Right lobe of liver (tissue), 6 donors: ENCODE measurements at regions not wholly inside any gene's neighbourhood (a gene's known extent, or its start where the extent isn't known, plus 50 kb on each side); places are given as distances from the start of the nearest gene placed in this dataset.

Source experiments
- ATAC-seq, 4 donors: fragments of 200-7000 bp; cut with Tn5 transposase; one replicate each; pipeline ENCODE4 v1.9.1; 2020; ENCODE audit warnings: mild to moderate bottlenecking in 4 of 4, moderate library complexity in 4 of 4
- DNase-seq, 3 donors: peaks; one replicate each; pipeline ENCODE4 v3.0.0-alpha.2; 2020
- H3K27ac ChIP-seq, 3 donors: fragments of 200-600 bp; one replicate each; pipeline ENCODE4 v1.8.0; 2022
- H3K27me3 ChIP-seq, 2 donors: fragments of 200-600 bp; one replicate each; pipeline ENCODE4 v1.8.0; 2022
- H3K36me3 ChIP-seq, 4 donors: fragments of 200-600 bp; sonication (generic) in 1 of 4; one replicate each; pipeline versions ENCODE4 v1.5.1 to v1.8.0; 2017 to 2022; ENCODE audit warnings: control low read depth in 1 of 4
- H3K4me1 ChIP-seq, 4 donors: fragments of 200-600 bp; sonication (generic) in 1 of 4; one replicate each; pipeline versions ENCODE4 v1.5.1 to v1.8.0; 2017 to 2022; ENCODE audit warnings: control low read depth in 1 of 4
- H3K4me3 ChIP-seq, 3 donors: fragments of 200-600 bp; one replicate each; pipeline ENCODE4 v1.8.0; 2022
- H3K9me3 ChIP-seq, 4 donors: fragments of 200-600 bp; sonication (generic) in 1 of 4; one replicate each; pipeline versions ENCODE4 v1.5.1 to v1.8.0; 2017 to 2022; ENCODE audit warnings: control low read depth in 1 of 4
- POLR2A ChIP-seq: fragments of 450-650 bp; IDR thresholded peaks from one replicate; pipeline ENCODE4 v1.6.1; 2017; ENCODE audit warnings: antibody characterized with exemption, mild to moderate bottlenecking
- WGBS: methylation state at CpG from one replicate; pipeline ENCODE4 v1.1.6; 2018; ENCODE audit warnings: low coverage, low lambda C conversion rate; ENCODE audit not compliant: insufficient coverage; ENCODE audit errors: missing lambda C conversion rate; 5-methylcytosine and 5-hydroxymethylcytosine counted together
- intact Hi-C, 2 donors: fragments of 100-400 bp; cut with DNase I; formaldehyde crosslinking; loops; one replicate each; pipeline versions ENCODE4 v1.11.2 to v1.14.1; 2022
- TF ChIP-seq, protein P1 (sequence below), 4 donors: fragments of 200-600 bp in 3 of 4; fragments of 450-650 bp in 1 of 4; IDR thresholded peaks; one replicate each; pipeline versions ENCODE4 v1.5.1 to v1.8.0; 2016 to 2022; ENCODE audit warnings: antibody characterized with exemption in 4 of 4, mild to moderate bottlenecking in 2 of 4
- donor health status: DM: no; HTN: yes; CAD: no.
- donor health status: DM: no; HTN: no; CAD: no.
- donor health status: DM: no; HTN: no; CAD: no.
- donor health status: DM: no; HTN: yes; CAD: no.
- donor health status: DM: no; HTN: yes; CAD: no.

DNA sequence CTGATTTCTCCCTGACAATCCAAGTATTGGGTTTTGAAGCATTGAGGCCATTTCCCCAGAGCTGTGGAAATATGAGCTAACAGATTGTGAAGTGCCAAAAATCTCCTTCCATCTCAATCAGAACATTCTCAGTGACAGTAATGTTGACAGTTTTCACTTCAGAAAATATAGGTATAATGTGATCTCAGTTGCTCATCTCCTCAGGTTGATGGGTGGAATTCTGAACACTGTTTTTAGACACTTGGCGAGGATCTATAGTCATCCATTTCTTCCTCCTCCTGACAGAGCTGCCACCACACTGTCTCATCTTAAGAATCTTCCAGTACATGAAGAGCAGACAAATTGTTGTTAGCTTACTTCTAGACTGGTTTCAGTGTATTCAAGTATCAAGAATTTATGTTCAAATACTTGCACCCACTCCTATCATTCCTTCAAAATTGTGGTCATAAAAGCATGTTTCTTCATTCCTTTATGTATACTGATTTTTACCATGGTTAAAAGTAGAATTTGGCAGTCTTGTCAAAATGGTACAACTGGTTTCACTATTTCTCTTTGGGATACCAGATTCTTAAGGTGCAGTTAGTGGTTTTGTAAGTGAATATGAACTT is 199.7 kb upstream of the TLE4 start:
- Histone ChIP-seq H3K4me1 (no peaks in the 10 kb centered on the region), H3K4me3 (no peak overlapping the region), H3K9me3 (no peaks in the 10 kb centered on the region), H3K27me3 (no peaks in the 10 kb centered on the region), H3K27ac (no peak overlapping the region), H3K36me3 (no peaks in the 10 kb centered on the region)
- ATAC-seq, result no peak
- TF ChIP-seq POLR2A, result no peak
- TF ChIP-seq, protein P1, sequence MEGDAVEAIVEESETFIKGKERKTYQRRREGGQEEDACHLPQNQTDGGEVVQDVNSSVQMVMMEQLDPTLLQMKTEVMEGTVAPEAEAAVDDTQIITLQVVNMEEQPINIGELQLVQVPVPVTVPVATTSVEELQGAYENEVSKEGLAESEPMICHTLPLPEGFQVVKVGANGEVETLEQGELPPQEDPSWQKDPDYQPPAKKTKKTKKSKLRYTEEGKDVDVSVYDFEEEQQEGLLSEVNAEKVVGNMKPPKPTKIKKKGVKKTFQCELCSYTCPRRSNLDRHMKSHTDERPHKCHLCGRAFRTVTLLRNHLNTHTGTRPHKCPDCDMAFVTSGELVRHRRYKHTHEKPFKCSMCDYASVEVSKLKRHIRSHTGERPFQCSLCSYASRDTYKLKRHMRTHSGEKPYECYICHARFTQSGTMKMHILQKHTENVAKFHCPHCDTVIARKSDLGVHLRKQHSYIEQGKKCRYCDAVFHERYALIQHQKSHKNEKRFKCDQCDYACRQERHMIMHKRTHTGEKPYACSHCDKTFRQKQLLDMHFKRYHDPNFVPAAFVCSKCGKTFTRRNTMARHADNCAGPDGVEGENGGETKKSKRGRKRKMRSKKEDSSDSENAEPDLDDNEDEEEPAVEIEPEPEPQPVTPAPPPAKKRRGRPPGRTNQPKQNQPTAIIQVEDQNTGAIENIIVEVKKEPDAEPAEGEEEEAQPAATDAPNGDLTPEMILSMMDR (IDR thresholded peaks at IDR 0.05), result no peak
- WGBS, result 30% methylated on average over 1 of the region's 1 CpG
- no peak for DNase-seq
- intact Hi-C loops, result no loop called here

DNA sequence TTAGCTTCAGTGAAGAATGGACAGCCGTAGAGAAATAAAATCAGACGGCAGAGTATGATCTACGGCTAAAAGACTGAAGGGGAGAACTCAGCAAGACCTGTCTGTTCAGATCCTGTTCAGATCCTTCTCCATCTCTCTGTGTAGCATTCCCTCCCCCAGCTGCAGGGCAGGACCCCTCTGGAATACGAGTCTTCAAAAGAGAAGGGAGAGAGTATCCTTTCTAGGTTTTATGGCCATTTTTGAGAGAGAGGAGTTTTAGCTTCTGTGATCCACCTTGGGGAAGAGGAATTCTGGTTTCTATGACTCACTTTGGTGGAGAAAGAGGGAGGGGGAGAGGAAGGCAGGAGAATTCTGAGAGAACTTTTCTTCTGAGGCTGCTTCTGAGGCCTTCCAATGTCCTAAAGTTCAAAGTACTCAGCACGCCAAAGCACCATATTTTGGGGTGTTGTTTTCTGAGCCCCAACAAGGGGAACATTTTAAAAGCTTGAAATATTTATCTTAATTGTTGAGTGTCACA is 194.4 kb upstream of the TLE4 start:
- 67% methylated on average over 5 of the region's 5 CpGs for WGBS
- H3K36me3 ChIP-seq, result no peaks in the 10 kb centered on the region
- no peak overlapping the region for H3K4me3 ChIP-seq
- no peaks in the 10 kb centered on the region for H3K27me3 ChIP-seq
- ATAC-seq (no peak), DNase-seq (no peak)
- TF ChIP-seq, protein P1 (IDR thresholded peaks at IDR 0.05), result no peak
- no peak for TF ChIP-seq POLR2A
- H3K9me3 ChIP-seq, result no peaks in the 10 kb centered on the region
- H3K27ac ChIP-seq, result no peak overlapping the region
- intact Hi-C loops, result no loop called here
- H3K4me1 ChIP-seq, result no peaks in the 10 kb centered on the region

DNA sequence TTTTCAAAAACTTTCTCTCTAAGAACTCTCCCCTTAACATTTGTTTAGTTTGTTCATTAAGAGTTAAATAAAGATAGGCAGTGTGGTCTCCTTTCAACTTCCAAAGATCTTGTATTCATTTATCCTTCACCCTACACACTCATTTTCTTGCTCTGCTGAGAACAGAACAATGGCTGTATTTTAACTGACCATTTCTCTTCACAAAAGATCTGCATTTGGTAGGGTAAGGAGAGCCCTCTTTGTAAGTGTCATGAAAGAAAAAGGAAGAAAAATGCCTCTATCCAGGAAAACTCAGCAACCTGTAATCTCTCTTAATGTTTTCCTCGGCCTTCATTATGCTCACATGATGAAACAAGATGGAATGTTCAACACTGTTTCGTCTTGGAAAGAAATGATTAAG is 193.7 kb upstream of the TLE4 start:
- DNase-seq, result no peak
- TF ChIP-seq, protein P1 (IDR thresholded peaks at IDR 0.05), result no peak
- no peak for TF ChIP-seq POLR2A
- no peak overlapping the region for H3K4me3 ChIP-seq
- no peaks in the 10 kb centered on the region for H3K36me3 ChIP-seq
- no peaks in the 10 kb centered on the region for H3K9me3 ChIP-seq
- WGBS, result 31% methylated on average over 2 of the region's 2 CpGs
- H3K4me1 ChIP-seq, result no peaks in the 10 kb centered on the region
- no peaks in the 10 kb centered on the region for H3K27me3 ChIP-seq
- no peak for ATAC-seq
- intact Hi-C loops, result no loop called here
- no peak overlapping the region for H3K27ac ChIP-seq

DNA sequence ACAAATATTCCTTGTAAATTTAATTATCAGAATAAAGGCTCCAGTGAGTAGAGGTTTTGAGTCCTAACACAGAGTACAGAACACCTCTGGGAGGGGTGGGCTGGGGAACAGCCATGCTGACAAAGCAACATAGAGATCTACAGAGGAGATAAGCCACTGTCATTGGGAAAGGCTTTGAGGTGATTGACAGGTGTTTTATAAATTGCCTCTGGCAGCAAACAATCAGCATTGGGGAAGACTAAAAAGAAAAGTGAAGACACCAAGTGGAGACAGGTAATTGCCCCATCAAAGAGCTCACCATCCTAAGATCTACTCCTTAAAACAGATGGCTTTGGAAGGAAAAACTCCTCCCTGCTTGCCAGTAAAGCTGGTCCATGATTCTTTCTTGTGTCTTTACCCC is 189.7 kb upstream of the TLE4 start:
- Histone ChIP-seq H3K4me3 (no peak overlapping the region), H3K27me3 (no peaks in the 10 kb centered on the region), H3K9me3 (no peaks in the 10 kb centered on the region), H3K27ac (no peak overlapping the region), H3K4me1 (no peaks in the 10 kb centered on the region), H3K36me3 (no peaks in the 10 kb centered on the region)
- ATAC-seq (no peak), DNase-seq (no peak)
- TF ChIP-seq, protein P1 (IDR thresholded peaks at IDR 0.05), result no peak
- no peak for TF ChIP-seq POLR2A
- intact Hi-C loops, result no loop called here

DNA sequence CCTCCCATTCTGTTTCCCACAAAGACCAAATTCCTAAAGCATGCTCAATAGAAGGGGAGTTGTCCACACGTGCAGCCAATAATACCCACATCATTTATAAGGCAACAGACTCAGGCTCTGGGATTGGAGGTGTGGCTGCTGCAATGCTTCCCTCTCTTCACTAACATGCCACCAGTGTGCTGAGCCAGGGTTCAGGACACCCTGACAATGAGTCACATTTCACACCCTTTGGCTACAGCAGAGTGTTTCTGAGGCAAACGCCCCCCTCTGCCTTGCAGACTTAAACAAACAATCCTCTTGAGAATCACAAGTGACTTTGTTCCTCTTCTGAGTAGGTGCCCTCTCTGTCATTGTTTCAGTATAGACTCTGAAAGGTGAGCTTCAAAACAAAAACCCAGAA is 189.3 kb upstream of the TLE4 start:
- ATAC-seq (no peak), DNase-seq (no peak)
- H3K9me3 ChIP-seq, result no peaks in the 10 kb centered on the region
- H3K27ac ChIP-seq, result no peak overlapping the region
- no peaks in the 10 kb centered on the region for H3K27me3 ChIP-seq
- no peaks in the 10 kb centered on the region for H3K4me1 ChIP-seq
- intact Hi-C loops, result no loop called here
- no peaks in the 10 kb centered on the region for H3K36me3 ChIP-seq
- TF ChIP-seq, protein P1 (IDR thresholded peaks at IDR 0.05), result no peak
- TF ChIP-seq POLR2A, result no peak
- H3K4me3 ChIP-seq, result no peak overlapping the region
- 20% methylated on average over 2 of the region's 2 CpGs for WGBS
